Rectal smooth muscle tissue (tissue), 1 donor: ENCODE measurements at regions not wholly inside any gene's neighbourhood (a gene's known extent, or its start where the extent isn't known, plus 50 kb on each side); places are given as distances from the start of the nearest gene placed in this dataset.

Experiments used
- H3K27ac ChIP-seq: one replicate; pipeline ENCODE4 v1.7.0; 2013; ENCODE audit warnings: low read depth, low read length, inconsistent platforms
- H3K27me3 ChIP-seq: one replicate; pipeline ENCODE4 v1.7.0; 2013; ENCODE audit warnings: low read length; ENCODE audit not compliant: control insufficient read depth, insufficient read depth
- H3K36me3 ChIP-seq: one replicate; pipeline ENCODE4 v1.7.0; 2013; ENCODE audit warnings: low read length; ENCODE audit not compliant: control insufficient read depth, insufficient read depth
- H3K4me1 ChIP-seq: one replicate; pipeline ENCODE4 v1.7.0; 2013; ENCODE audit warnings: low read length; ENCODE audit not compliant: control insufficient read depth, insufficient read depth
- H3K4me3 ChIP-seq: one replicate; pipeline ENCODE4 v1.7.0; 2013; ENCODE audit warnings: low read length
- H3K9ac ChIP-seq: one replicate; pipeline ENCODE4 v1.7.0; 2013; ENCODE audit warnings: low read length

DNA sequence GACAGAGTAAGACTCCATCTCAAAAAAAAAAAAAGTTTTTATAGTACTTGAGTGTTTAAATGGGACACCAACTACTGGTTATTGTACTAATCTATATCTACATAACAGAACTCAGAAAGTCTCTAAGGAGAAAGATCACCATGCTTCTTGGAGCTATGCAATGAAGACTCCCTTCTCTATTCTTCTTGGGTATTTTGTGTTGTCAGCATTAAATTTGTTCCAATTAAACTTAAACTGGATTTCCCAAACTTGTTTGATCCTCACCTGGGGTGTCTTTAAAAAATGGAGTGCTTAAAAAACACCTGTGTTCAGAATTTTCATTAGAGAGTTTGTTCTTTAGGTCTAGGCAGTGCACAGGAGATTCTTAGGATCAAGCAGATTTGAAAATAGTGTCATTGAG is 536.0 kb downstream of the GATA3 start:
- Histone ChIP-seq H3K27me3 (no peaks in the 10 kb centered on the region), H3K27ac (no peak overlapping the region), H3K36me3 (no peaks in the 10 kb centered on the region), H3K9ac (no peak overlapping the region), H3K4me3 (no peak overlapping the region), H3K4me1 (no peaks in the 10 kb centered on the region)

GRCh38 chr10:8591640-8592039 is 537.2 kb downstream of the GATA3 start:
- H3K27ac ChIP-seq, result no peak overlapping the region
- H3K9ac ChIP-seq, result no peak overlapping the region
- no peaks in the 10 kb centered on the region for H3K27me3 ChIP-seq
- no peak overlapping the region for H3K4me3 ChIP-seq
- H3K36me3 ChIP-seq, result no peaks in the 10 kb centered on the region
- no peaks in the 10 kb centered on the region for H3K4me1 ChIP-seq

- Histone ChIP-seq H3K27ac (no peak overlapping the region), H3K36me3 (no peaks in the 10 kb centered on the region), H3K4me3 (no peak overlapping the region)
These were observed 539.7 kb downstream of the GATA3 start for GRCh38 chr10:8594176-8594575.

DNA sequence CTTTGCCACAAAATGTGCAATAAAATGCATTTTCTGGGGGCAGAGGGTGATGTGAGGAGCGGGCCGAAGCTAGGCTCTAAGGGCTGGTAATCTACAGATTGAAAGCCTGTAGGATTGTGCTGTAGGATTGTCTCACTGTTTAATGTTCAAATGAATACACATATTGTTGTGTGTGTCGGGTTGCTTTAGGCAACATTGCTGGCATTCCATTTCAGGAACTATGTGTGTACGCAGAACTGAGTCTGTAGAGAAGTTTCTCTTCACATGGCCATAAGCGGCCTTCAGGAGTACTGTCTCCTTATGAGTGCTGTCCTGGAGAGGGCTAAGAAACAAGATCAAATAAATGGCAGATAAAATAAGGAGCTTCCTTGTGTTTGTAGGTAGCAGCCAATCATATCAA is 540.2 kb downstream of the GATA3 start:
- no peaks in the 10 kb centered on the region for H3K4me1 ChIP-seq
- H3K9ac ChIP-seq, result no peak overlapping the region
- H3K27me3 ChIP-seq, result no peaks in the 10 kb centered on the region
- H3K27ac ChIP-seq, result no peak overlapping the region
- H3K36me3 ChIP-seq, result no peaks in the 10 kb centered on the region
- no peak overlapping the region for H3K4me3 ChIP-seq

More at GRCh38 chr10:8594176-8594575, 539.7 kb downstream of the GATA3 start:
- Histone ChIP-seq H3K4me1 (no peaks in the 10 kb centered on the region), H3K27me3 (no peaks in the 10 kb centered on the region), H3K9ac (no peak overlapping the region)

DNA sequence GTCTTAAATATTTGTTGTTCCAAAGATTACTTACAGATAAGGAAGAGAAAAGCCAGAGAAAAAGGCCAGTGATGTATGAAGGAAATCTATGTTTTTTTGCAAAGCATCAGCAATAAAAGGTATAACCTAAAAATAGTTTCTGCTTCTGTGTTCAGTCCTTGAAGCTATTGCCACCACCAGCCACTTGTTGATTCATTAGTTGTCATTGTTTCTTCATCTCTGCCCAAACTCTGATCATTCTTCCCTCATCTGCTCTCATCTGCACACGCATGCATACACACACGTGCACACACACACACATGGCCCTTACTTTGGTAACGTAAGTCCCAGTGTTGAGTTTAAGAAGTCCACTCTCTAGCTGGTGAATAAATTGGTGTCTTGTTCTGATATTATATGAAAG is 540.7 kb downstream of the GATA3 start:
- H3K27ac ChIP-seq, result no peak overlapping the region
- H3K4me1 ChIP-seq, result no peaks in the 10 kb centered on the region
- no peaks in the 10 kb centered on the region for H3K36me3 ChIP-seq
- H3K4me3 ChIP-seq, result no peak overlapping the region
- no peaks in the 10 kb centered on the region for H3K27me3 ChIP-seq
- H3K9ac ChIP-seq, result no peak overlapping the region

DNA sequence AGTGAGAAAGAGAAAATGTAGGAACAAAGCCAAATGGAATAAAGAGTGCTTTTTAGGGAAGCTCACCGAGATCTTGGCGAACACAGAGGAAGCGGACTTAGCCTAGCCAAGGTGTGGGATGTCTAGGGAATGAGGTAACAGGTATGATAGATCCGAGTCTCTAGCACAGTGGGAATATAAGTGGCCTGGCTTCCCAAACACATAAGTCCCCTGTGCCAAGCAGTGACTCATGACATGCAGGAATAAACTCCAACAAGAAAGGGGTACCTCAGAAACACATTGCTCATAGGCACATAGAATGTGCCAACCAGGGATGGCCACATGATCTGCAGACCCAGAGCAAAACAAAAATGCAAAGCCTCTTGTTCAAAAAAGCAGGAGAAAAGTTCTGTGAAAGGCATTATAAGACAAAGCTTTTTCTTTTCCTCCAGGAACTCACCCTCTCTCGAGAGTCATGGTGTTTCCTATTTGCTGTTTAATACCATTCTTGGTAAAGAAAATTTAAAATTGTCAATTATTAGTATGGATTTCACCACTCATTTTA is 542.5 kb downstream of the GATA3 start:
- H3K36me3 ChIP-seq, result no peaks in the 10 kb centered on the region
- H3K27me3 ChIP-seq, result no peaks in the 10 kb centered on the region
- H3K4me3 ChIP-seq, result no peak overlapping the region
- no peak overlapping the region for H3K9ac ChIP-seq
- H3K4me1 ChIP-seq, result no peaks in the 10 kb centered on the region
- H3K27ac ChIP-seq, result no peak overlapping the region

- H3K27ac ChIP-seq, result no peak overlapping the region
- no peak overlapping the region for H3K4me3 ChIP-seq
- H3K9ac ChIP-seq, result no peak overlapping the region
- H3K4me1 ChIP-seq, result no peaks in the 10 kb centered on the region
- H3K36me3 ChIP-seq, result no peaks in the 10 kb centered on the region
- H3K27me3 ChIP-seq, result no peaks in the 10 kb centered on the region
These were observed 545.7 kb downstream of the GATA3 start for GRCh38 chr10:8600192-8600591.

GRCh38 chr10:8602821-8603220 is 548.3 kb downstream of the GATA3 start:
- no peaks in the 10 kb centered on the region for H3K36me3 ChIP-seq
- no peak overlapping the region for H3K4me3 ChIP-seq
- H3K27me3 ChIP-seq, result no peaks in the 10 kb centered on the region
- H3K4me1 ChIP-seq, result no peaks in the 10 kb centered on the region
- H3K27ac ChIP-seq, result no peak overlapping the region
- H3K9ac ChIP-seq, result no peak overlapping the region

DNA sequence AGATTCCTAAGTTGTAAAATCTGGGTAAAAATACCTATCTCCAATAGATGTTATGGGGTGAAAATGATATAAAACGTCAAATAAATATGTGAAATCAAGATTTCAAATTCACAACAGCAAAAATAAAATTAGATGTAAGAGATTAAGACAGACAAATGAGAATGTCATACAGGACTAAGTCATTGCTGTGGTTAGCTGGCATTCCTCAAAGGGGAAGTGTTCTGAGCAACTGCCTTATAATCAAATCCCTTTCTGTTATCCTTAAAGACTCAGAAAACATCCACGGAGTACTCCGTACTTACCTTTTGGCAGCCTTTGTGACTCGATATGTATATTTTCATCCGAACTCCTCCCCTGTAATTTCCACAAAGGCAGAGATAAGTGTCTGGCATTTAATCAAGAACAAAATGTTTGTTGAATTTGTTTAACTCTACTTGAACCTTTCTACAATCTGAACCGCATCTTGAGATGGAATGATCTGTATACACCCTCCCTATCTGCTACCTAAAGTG is 559.6 kb downstream of the GATA3 start:
- no peaks in the 10 kb centered on the region for H3K27me3 ChIP-seq
- no peaks in the 10 kb centered on the region for H3K36me3 ChIP-seq
- H3K9ac ChIP-seq, result no peak overlapping the region
- H3K4me3 ChIP-seq, result no peak overlapping the region
- no peaks in the 10 kb centered on the region for H3K4me1 ChIP-seq
- no peak overlapping the region for H3K27ac ChIP-seq

DNA sequence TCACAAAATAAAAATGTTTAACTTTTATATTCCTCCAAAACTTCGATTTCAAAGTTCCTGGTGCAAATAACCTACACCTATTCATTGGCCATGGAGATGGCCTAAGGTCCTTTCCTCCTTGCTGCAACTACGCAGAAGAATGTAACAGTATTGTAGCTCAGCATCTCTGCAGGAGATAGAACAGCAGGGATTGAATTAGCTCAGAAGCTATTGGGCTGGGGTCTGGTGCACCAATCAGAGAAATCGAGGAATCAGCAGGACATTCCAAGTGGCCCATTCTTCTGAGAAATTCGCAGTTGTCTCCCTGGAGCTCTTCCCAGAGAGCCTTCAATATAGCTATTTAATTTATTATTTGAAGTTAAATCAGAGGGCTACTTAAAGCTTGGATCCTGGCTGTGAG is 560.6 kb downstream of the GATA3 start:
- Histone ChIP-seq H3K4me1 (no peaks in the 10 kb centered on the region), H3K4me3 (no peak overlapping the region), H3K9ac (no peak overlapping the region), H3K27ac (no peak overlapping the region), H3K36me3 (no peaks in the 10 kb centered on the region), H3K27me3 (no peaks in the 10 kb centered on the region)

DNA sequence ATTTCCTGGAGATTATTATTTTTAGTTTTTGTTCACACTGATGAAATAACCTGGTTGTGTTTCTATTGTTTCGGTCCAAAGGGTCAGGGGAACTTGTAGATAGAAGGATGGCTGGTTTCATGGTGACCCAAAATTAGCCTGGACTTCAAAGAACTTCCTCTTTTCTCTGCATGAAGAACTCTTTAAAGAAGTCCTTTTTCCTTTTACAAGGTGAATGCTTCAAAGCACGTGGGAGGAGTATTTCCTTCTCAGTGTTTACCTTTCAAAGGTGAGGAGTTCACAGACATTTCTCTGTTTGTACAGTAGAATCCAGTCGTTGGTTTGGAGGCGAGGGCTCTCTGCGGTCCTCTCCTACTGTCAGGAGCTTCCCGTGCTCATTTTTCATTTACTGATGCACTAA is 561.7 kb downstream of the GATA3 start:
- no peaks in the 10 kb centered on the region for H3K4me1 ChIP-seq
- H3K27ac ChIP-seq, result no peak overlapping the region
- H3K4me3 ChIP-seq, result no peak overlapping the region
- H3K36me3 ChIP-seq, result no peaks in the 10 kb centered on the region
- H3K9ac ChIP-seq, result no peak overlapping the region
- H3K27me3 ChIP-seq, result no peaks in the 10 kb centered on the region

DNA sequence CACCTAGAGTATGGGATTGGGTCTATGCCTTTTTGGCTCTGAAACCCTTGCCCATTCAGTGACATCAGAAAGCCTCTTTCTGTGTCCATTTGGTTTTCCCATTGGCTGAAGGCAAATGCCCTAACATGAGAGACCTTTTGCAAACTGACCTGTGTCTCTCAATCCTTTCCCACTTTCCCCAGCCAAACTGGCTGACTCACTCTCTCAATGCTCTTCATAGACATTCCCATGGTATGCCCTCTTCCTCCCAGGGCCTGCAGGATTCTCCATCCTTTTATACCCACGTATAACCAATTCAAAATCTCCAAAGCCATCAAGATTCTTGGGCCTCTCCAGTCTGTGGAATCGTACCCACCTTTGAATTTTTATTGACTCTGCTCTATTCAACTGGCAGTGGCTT is 563.3 kb downstream of the GATA3 start:
- H3K4me3 ChIP-seq, result no peak overlapping the region
- H3K4me1 ChIP-seq, result no peaks in the 10 kb centered on the region
- H3K27me3 ChIP-seq, result no peaks in the 10 kb centered on the region
- H3K9ac ChIP-seq, result no peak overlapping the region
- no peaks in the 10 kb centered on the region for H3K36me3 ChIP-seq
- no peak overlapping the region for H3K27ac ChIP-seq

- no peaks in the 10 kb centered on the region for H3K27me3 ChIP-seq
- no peaks in the 10 kb centered on the region for H3K4me1 ChIP-seq
- H3K4me3 ChIP-seq, result no peak overlapping the region
- H3K27ac ChIP-seq, result no peak overlapping the region
- H3K9ac ChIP-seq, result no peak overlapping the region
- no peaks in the 10 kb centered on the region for H3K36me3 ChIP-seq
These were observed 564.3 kb downstream of the GATA3 start for GRCh38 chr10:8618834-8619233.
